ENCODE measurements at regions not wholly inside any gene's neighbourhood (a gene's known extent, or its start where the extent isn't known, plus 50 kb on each side); places are given as distances from the start of the nearest gene placed in this dataset.

GRCh38 chr3:168157903-168158302 is 62.2 kb upstream of the GOLIM4 start:
- no peak for TF ChIP-seq ZBTB7A (IDR thresholded peaks at IDR 0.05; ENCODE audit: low read depth)
- no peak for TF ChIP-seq REST (IDR thresholded peaks at IDR 0.05; ENCODE audit: low read depth)
- no peak for TF ChIP-seq RAD21 (IDR thresholded peaks at IDR 0.05; ENCODE audit: low read depth)
- TF ChIP-seq EP300 (IDR thresholded peaks at IDR 0.05; ENCODE audit: borderline replicate concordance): no peak
- no peak for TF ChIP-seq EGR1 (IDR thresholded peaks at IDR 0.05)
- no peak for TF ChIP-seq CREB1 (IDR thresholded peaks at IDR 0.05; ENCODE audit: low read depth)
- TF ChIP-seq MAX (IDR thresholded peaks at IDR 0.05): no peak
- TF ChIP-seq YY1 (IDR thresholded peaks at IDR 0.05; ENCODE audit: low read depth): no peak
- TF ChIP-seq NFIC (IDR thresholded peaks at IDR 0.05): no peak
- no peak for TF ChIP-seq TCF12 (IDR thresholded peaks at IDR 0.05; ENCODE audit: low read depth)
- TF ChIP-seq CEBPB (IDR thresholded peaks at IDR 0.05): no peak
- no peak for TF ChIP-seq TAF1 (IDR thresholded peaks at IDR 0.05; ENCODE audit: low read depth)
- TF ChIP-seq FOXM1 (IDR thresholded peaks at IDR 0.05; ENCODE audit: borderline replicate concordance, low read depth): no peak
- no peak for TF ChIP-seq USF1 (IDR thresholded peaks at IDR 0.05)
- no peak for TF ChIP-seq TEAD4 (IDR thresholded peaks at IDR 0.05)

- TF ChIP-seq RAD21 (IDR thresholded peaks at IDR 0.05; ENCODE audit: low read depth) (no peak), EP300 (IDR thresholded peaks at IDR 0.05; ENCODE audit: borderline replicate concordance) (no peak)
These were observed 61.5 kb upstream of the GOLIM4 start for GRCh38 chr3:168157099-168157700.

- TF ChIP-seq TEAD4 (IDR thresholded peaks at IDR 0.05) (no peak), NFIC (IDR thresholded peaks at IDR 0.05) (no peak), RAD21 (IDR thresholded peaks at IDR 0.05; ENCODE audit: low read depth) (no peak), REST (IDR thresholded peaks at IDR 0.05; ENCODE audit: low read depth) (no peak), CREB1 (IDR thresholded peaks at IDR 0.05; ENCODE audit: low read depth) (no peak), EP300 (IDR thresholded peaks at IDR 0.05; ENCODE audit: borderline replicate concordance) (no peak), FOXM1 (IDR thresholded peaks at IDR 0.05; ENCODE audit: borderline replicate concordance, low read depth) (no peak), TAF1 (IDR thresholded peaks at IDR 0.05; ENCODE audit: low read depth) (no peak), MAX (IDR thresholded peaks at IDR 0.05) (no peak)
These were observed 60.8 kb upstream of the GOLIM4 start for GRCh38 chr3:168156479-168156878.

GRCh38 chr3:168155303-168155702 is 59.6 kb upstream of the GOLIM4 start:
- no peak for TF ChIP-seq EGR1 (IDR thresholded peaks at IDR 0.05)
- no peak for TF ChIP-seq USF1 (IDR thresholded peaks at IDR 0.05)
- TF ChIP-seq RAD21 (IDR thresholded peaks at IDR 0.05; ENCODE audit: low read depth): no peak
- no peak for TF ChIP-seq YY1 (IDR thresholded peaks at IDR 0.05; ENCODE audit: low read depth)
- TF ChIP-seq TCF12 (IDR thresholded peaks at IDR 0.05; ENCODE audit: low read depth): no peak
- TF ChIP-seq TEAD4 (IDR thresholded peaks at IDR 0.05): no peak
- TF ChIP-seq ZBTB7A (IDR thresholded peaks at IDR 0.05; ENCODE audit: low read depth): no peak
- no peak for TF ChIP-seq FOXM1 (IDR thresholded peaks at IDR 0.05; ENCODE audit: borderline replicate concordance, low read depth)
- no peak for TF ChIP-seq CREB1 (IDR thresholded peaks at IDR 0.05; ENCODE audit: low read depth)
- no peak for TF ChIP-seq REST (IDR thresholded peaks at IDR 0.05; ENCODE audit: low read depth)
- no peak for TF ChIP-seq TAF1 (IDR thresholded peaks at IDR 0.05; ENCODE audit: low read depth)
- no peak for TF ChIP-seq CEBPB (IDR thresholded peaks at IDR 0.05)
- no peak for TF ChIP-seq EP300 (IDR thresholded peaks at IDR 0.05; ENCODE audit: borderline replicate concordance)
- no peak for TF ChIP-seq MAX (IDR thresholded peaks at IDR 0.05)
